H4 (cell line): ENCODE measurements at regions not wholly inside any gene's neighbourhood (a gene's known extent, or its start where the extent isn't known, plus 50 kb on each side); places are given as distances from the start of the nearest gene placed in this dataset.

Source experiments
- DNase-seq: peaks from one replicate; pipeline ENCODE4 v3.0.0-alpha.2; 2015; ENCODE audit warnings: low spot score

DNA sequence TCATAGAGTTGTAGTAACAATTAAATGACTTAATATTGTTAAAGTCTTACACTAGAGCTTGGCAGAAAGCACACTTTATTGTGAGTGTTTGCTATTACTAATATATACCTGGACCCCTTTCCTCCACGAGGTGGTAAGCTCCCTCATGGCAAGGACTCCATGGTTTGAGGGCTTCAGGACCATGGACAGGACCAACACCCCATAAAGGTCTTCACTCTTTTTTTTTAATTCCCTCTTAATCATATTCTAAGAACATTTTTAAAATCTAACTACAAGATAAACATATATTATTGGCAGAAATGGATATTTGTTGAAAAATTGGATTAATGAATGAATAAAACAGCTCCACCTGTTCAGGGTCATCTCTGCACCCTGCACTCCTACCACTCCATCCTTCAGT lies 154.5 kb downstream of the CBLN1 start:
- no peak for DNase-seq

- no peak for DNase-seq
These were observed 160.0 kb downstream of the CBLN1 start for GRCh38 chr16:49121636-49122035.

DNA sequence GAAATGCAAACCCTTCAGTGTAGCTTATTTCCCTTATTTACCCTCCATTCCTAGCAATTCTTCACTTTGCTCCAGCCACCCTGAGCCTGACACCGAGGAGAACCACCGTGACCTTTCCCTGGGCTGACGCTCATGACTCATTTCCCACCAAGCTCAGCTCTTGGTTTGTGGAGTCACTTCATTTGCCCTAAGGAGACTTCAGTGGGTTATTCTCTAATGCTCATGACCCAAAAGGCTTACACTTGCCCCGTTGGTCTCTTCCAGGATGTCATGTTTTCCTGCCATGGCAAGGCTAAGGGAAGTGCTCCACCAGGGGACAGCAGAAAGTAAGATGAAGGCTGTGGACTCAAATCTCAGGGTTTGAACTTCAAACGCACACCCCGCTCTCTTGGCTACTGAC lies 161.0 kb downstream of the CBLN1 start:
- no peak for DNase-seq

GRCh38 chr16:49116873-49117272 lies 164.8 kb downstream of the CBLN1 start:
- no peak for DNase-seq

DNA sequence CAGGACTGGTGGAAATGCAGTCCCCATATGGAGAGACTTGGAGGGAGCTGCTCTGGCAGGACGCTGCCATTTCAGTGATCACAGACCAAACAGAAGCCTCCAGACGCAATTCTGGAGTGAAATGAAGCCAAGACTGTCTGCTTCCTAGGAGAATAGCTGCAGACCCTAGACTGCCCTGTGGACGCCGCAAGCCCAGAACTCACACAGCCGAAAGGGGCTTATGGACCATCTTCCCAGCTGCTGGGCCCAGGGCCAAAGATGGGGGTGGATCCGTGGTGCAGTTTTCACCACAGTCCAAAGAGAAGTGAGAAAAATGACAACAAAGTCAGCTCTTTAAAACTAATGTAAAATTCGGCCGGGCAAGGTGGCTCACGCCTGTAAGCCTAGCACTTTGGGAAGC lies 165.7 kb downstream of the CBLN1 start:
- DNase-seq = no peak

- DNase-seq = no peak
These were observed 168.9 kb downstream of the CBLN1 start for GRCh38 chr16:49112754-49113153.

- no peak for DNase-seq
These were observed 170.3 kb downstream of the CBLN1 start for GRCh38 chr16:49111351-49111750.

- DNase-seq = no peak
These were observed 173.0 kb downstream of the CBLN1 start for GRCh38 chr16:49108611-49109010.

GRCh38 chr16:49103298-49103697 lies 178.3 kb downstream of the CBLN1 start:
- no peak for DNase-seq

GRCh38 chr16:49101997-49102396 lies 179.6 kb downstream of the CBLN1 start:
- no peak for DNase-seq

DNA sequence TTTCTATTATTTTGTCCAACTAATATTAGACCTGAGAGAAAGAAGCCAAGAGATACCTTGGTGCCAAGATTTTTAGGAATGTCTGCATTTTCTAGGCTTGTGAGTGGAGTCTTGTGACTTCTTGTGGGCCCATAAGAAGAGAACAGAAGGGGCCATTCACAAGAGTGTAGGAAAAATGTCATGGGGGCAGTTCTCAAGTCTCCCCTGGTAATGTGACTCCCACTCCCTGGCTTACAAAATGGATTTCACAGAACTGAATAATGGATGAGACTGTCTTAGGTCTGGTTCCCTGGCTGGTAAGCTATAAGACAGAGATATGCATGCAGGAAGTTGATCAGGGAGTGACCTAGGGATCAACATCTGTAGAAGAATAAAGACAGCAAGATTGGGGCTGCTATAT lies 181.3 kb downstream of the CBLN1 start:
- no peak for DNase-seq

GRCh38 chr16:49097964-49098363 lies 183.7 kb downstream of the CBLN1 start:
- DNase-seq = no peak

GRCh38 chr16:49096176-49096945 lies 185.3 kb downstream of the CBLN1 start:
- no peak for DNase-seq

DNA sequence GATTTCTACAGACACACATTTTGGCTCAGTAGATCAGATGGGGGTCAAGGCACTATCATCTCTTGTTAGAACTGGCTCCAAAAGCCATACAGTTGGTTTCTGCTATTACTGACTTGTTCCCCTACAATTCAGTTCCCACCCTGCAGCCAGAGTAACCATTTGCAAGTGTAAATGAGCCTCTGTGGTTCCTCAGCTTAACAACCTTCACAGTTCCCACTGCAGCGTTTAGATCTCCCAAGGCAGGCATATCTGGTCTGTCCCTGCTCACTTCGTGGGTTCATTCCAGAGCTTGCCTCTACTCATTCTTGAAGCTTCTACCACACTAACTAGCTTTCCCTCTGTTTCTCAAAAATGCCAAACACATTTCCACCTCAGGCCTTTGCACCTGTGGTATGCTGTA lies 186.1 kb downstream of the CBLN1 start:
- DNase-seq = no peak

- no peak for DNase-seq
These were observed 187.2 kb downstream of the CBLN1 start for GRCh38 chr16:49094471-49094870.

GRCh38 chr16:49093939-49094338 lies 187.7 kb downstream of the CBLN1 start:
- no peak for DNase-seq

DNA sequence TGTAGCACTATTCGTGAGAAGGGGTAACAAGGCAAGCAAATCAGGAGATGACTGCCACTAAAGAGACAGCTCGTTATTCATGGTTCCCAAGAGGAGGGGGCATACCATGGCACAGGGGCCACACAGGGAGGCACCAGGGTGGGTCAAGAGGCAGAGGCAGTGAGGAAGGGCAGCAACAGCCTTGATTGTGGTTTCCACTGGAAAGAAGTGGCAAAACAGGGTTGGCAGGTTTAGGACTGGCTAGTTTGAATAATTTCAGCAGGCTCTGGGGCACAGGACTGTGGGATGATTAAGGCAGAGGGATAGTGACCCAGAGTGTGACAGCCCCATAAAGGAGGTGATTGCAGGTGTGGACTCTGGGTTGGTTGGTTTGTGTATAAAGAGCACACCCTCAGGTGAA lies 188.9 kb downstream of the CBLN1 start:
- no peak for DNase-seq

GRCh38 chr16:49089533-49089932 lies 192.1 kb downstream of the CBLN1 start:
- no peak for DNase-seq

GRCh38 chr16:49089039-49089438 lies 192.6 kb downstream of the CBLN1 start:
- no peak for DNase-seq

- DNase-seq = no peak
These were observed 196.0 kb downstream of the CBLN1 start for GRCh38 chr16:49085686-49086085.

GRCh38 chr16:49084628-49085390 lies 196.8 kb downstream of the CBLN1 start:
- no peak for DNase-seq

DNA sequence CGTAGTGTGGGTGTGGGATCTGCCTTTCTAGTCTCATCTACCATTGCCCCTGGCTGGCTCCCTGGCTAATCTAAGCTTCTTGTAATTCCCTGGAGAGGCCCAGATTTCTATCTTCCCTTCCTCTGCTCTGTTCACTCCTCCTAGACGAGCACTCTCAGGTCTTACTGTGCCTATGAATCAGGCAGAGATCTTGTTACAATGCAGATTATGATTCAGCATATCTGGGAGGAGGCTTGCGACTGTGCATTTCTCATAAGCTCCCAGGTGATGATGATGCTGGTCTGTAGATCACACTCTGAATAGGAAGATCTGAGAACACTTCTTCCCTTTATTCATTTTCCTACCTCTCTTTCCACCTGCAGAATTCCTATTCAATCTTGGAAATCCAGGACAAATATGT lies 200.1 kb downstream of the CBLN1 start:
- no peak for DNase-seq

DNA sequence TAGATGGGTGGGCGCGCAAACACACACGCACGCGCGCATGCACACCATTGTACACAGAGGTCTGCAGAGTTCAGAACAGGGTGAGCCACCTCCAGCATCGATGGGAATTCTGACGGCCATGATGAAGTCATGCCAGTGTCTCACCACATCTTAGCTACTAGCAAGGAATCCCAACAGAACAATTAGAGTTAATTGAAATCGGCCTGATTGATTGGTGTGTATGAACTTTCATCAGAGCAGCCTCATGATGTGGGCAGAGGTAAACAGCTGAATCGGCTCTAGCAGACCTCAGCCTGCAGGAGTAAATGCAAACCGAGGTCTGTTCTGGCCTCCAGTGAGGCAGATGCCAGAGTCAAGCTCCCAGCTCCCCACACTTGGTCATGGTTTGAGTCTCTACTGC lies 200.6 kb downstream of the CBLN1 start:
- no peak for DNase-seq
